ENCODE measurements at regions not wholly inside any gene's neighbourhood (a gene's known extent, or its start where the extent isn't known, plus 50 kb on each side); places are given as distances from the start of the nearest gene placed in this dataset.
"Not testable (repeated sequence)": the region's sequence is repeated elsewhere in the genome, so short reads cannot be mapped to it uniquely, and the experiment has no call there.

GRCh38 chr7:48992816-48993215, 68.5 kb downstream of the CDC14C start:
- no peak for DNase-seq (ENCODE audit: low spot score)

GRCh38 chr7:49001610-49002033, 77.3 kb downstream of the CDC14C start:
- peak; percentile 72 for DNase-seq (ENCODE audit: low spot score)

GRCh38 chr7:49010717-49011116, 86.4 kb downstream of the CDC14C start:
- no peak for DNase-seq (ENCODE audit: low spot score)

- DNase-seq (ENCODE audit: low spot score), result no peak
Measured at GRCh38 chr7:49014870-49015269, 90.5 kb downstream of the CDC14C start.

GRCh38 chr7:49020145-49020544, 95.8 kb downstream of the CDC14C start:
- no peak for DNase-seq (ENCODE audit: low spot score)

GRCh38 chr7:49022448-49022847, 98.1 kb downstream of the CDC14C start:
- no peak for DNase-seq (ENCODE audit: low spot score)

- DNase-seq (ENCODE audit: low spot score), result no peak
Measured at GRCh38 chr7:49023345-49024328, 99.3 kb downstream of the CDC14C start.

- DNase-seq (ENCODE audit: low spot score), result no peak
Measured at GRCh38 chr7:49030221-49030620, 105.9 kb downstream of the CDC14C start.

GRCh38 chr7:49033140-49033539, 108.8 kb downstream of the CDC14C start:
- not testable (repeated sequence) for DNase-seq (ENCODE audit: low spot score)

- DNase-seq (ENCODE audit: low spot score), result no peak
Measured at GRCh38 chr7:49037346-49038210, 113.2 kb downstream of the CDC14C start.

GRCh38 chr7:49038821-49039358, 114.5 kb downstream of the CDC14C start:
- no peak for DNase-seq (ENCODE audit: low spot score)

- DNase-seq (ENCODE audit: low spot score), result no peak
Measured at GRCh38 chr7:49060743-49061142, 136.4 kb downstream of the CDC14C start.

GRCh38 chr7:49074538-49074937, 150.2 kb downstream of the CDC14C start:
- no peak for DNase-seq (ENCODE audit: low spot score)

GRCh38 chr7:49080896-49081475, 156.6 kb downstream of the CDC14C start:
- no peak for DNase-seq (ENCODE audit: low spot score)

GRCh38 chr7:49088017-49088416, 163.7 kb downstream of the CDC14C start:
- DNase-seq (ENCODE audit: low spot score), result no peak

- DNase-seq (ENCODE audit: low spot score), result no peak
Measured at GRCh38 chr7:49089717-49090116, 165.4 kb downstream of the CDC14C start.

- DNase-seq (ENCODE audit: low spot score), result no peak
Measured at GRCh38 chr7:49091089-49091488, 166.7 kb downstream of the CDC14C start.

GRCh38 chr7:49091519-49091918, 167.2 kb downstream of the CDC14C start:
- no peak for DNase-seq (ENCODE audit: low spot score)

GRCh38 chr7:49093218-49093617, 168.9 kb downstream of the CDC14C start:
- no peak for DNase-seq (ENCODE audit: low spot score)

GRCh38 chr7:49094866-49095265, 170.5 kb downstream of the CDC14C start:
- no peak for DNase-seq (ENCODE audit: low spot score)

- DNase-seq (ENCODE audit: low spot score), result no peak
Measured at GRCh38 chr7:49099587-49100326, 175.4 kb downstream of the CDC14C start.

Data from D341Med (cell line).